NCI-H1436 (cell line): ENCODE measurements at regions not wholly inside any gene's neighbourhood (a gene's known extent, or its start where the extent isn't known, plus 50 kb on each side); places are given as distances from the start of the nearest gene placed in this dataset.

Source experiments
- DNase-seq: peaks from one replicate; lab custom pipeline; 2025; lab: John Stamatoyannopoulos, UW

DNA sequence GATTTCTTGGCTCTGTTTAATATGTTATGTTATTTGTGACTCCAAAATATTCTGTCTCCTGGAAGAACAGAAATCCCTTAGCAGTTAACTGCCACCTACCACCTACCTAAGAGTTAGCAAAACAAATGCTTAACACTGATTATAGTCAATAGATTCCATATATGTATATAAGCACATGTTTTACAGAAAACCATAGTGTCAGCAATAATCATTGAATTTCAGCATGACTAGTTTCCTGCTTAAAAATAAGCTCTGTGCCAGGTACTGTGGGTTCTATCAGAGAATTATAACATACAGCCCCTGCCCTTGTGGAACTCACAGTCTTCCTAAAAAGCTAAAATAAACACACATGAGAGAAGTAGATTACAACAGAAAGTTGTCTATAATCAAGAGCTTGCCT lies 561.9 kb upstream of the CAMK1G start:
- DNase-seq: no peak

DNA sequence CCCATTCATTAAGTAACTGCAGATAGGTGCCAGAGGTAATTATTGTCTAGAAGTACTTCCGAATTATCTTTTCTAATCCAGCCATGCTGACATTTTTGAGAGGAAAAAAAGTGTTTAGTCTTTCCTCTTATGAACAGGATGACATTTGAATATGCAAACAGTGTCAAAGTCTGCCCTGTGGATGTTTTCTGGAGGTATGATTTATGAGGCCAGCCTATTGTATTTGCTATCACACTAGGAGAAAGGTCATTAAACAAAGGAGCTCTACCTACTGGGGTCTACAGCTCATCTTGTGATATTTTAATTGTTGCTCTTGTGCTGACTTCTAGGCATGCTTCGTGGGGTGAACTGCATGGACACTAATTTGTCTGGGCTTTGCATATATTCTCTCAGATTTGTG lies 559.7 kb upstream of the CAMK1G start:
- no peak for DNase-seq

DNA sequence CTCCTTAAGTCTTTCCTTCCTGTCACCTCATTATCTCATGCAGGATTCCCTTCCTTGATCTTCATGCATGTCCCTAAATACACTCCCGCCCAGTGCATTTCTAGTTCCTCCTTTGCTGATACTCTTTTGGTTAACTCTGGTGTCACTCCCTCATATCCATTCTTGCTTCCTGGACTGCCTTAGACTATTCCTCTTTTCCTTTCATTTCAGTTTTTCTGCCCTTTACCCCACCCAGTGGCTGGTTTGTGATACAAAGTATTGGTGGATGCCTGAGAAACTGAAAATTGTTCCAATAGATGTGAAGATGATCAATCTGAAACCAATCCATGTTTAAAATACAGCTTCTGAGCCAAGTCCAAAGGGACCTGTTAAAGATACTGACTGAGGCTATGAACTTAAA lies 553.8 kb upstream of the CAMK1G start:
- DNase-seq: no peak

- peak; percentile 45 for DNase-seq
Measured at GRCh38 chr1:209030454-209031167, 552.9 kb upstream of the CAMK1G start.

DNA sequence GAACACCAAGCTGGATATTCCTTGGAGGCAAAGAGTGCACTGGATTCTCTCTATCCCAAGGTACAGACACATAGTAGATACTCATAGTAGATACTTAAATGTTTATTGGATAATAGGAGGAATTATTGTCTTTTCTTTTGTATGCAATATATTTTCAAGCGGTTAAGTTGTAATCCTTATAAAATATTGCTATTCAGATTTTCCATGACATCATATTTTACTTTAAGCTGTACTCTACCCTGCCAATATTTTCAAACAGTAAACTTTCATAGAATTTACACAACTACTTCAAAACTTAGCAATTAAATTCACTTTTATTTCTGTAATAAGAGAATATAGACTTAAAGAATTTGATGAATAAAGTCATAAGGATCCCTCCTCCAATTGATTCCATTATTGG lies 546.5 kb upstream of the CAMK1G start:
- DNase-seq: no peak

GRCh38 chr1:209038316-209038715 lies 545.2 kb upstream of the CAMK1G start:
- no peak for DNase-seq

DNA sequence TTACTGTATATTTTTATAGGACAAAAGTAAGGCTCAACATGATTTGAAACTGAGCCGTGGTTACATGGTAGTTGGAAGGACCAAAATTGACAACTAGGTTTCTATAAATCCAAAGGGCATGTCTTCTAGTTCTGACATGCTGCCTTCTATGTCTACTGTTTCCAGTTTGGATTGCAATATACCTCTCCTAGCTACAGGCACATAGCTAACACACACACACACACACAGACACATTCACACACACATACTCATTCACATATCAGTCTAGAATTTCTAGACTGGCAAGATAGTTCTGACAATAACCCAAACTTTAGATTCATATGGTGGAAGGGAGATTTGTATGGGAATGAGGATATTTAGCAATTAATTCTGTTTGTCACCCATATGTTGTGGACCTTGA lies 544.8 kb upstream of the CAMK1G start:
- no peak for DNase-seq

GRCh38 chr1:209040351-209040750 lies 543.2 kb upstream of the CAMK1G start:
- DNase-seq: no peak

DNA sequence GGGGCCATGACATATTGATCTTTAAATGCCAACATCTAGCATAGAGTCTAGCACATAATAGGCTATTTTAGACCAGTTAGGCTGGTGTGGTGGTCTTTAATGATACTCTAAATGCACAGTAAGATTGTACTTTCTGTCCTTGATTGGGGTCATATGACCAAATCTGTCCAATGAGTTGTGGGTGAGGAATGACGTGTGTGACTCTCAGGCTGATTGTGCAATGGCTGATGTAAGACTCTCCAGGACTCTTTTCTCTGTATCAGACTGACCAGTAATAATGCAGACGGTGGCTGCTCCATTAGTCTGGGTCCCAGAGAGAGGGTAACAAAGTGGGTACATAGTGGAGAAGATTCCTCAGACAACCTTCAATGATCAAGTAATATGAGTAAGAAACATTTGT lies 541.6 kb upstream of the CAMK1G start:
- DNase-seq: no peak

DNA sequence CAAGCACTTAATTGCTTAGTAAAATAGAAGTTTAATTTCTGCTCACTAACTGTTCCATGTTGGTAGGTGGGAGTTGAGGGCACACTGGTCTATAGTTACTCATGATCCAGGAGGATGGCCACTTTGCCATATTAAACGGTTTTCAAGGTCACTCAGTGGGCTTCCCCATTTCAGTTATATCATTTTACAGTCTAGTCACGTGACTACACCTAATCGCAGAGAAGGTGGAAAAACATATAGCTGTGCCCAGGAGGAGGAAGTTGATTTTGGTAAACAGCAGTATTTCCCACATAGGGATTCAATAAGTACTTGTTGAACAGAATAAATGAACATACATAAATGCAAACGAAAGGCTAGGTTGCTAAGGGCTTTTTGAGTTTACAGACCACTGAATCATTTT lies 541.1 kb upstream of the CAMK1G start:
- DNase-seq: no peak

- no peak for DNase-seq
Measured at GRCh38 chr1:209045331-209046057, 538.0 kb upstream of the CAMK1G start.

GRCh38 chr1:209046058-209046417 lies 537.5 kb upstream of the CAMK1G start:
- no peak for DNase-seq

DNA sequence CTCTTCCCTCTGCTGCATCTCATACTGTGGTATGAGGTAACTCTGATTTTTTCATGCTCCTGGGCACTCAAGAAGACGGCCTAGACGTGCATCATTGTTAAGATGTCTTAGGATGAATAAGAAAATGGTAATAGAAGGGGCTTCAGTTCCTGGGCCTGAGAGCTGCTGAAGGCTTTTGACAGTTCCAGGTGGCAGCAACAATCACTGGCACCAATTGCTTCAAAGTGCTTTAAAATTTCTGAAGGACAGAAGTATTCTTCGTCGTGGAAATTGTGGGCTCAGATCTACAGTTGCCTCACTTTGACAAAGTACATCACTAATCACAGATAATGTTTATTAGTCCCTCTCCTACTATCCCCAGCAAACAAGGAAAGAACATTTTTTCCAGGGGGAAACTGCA lies 536.6 kb upstream of the CAMK1G start:
- DNase-seq: no peak

DNA sequence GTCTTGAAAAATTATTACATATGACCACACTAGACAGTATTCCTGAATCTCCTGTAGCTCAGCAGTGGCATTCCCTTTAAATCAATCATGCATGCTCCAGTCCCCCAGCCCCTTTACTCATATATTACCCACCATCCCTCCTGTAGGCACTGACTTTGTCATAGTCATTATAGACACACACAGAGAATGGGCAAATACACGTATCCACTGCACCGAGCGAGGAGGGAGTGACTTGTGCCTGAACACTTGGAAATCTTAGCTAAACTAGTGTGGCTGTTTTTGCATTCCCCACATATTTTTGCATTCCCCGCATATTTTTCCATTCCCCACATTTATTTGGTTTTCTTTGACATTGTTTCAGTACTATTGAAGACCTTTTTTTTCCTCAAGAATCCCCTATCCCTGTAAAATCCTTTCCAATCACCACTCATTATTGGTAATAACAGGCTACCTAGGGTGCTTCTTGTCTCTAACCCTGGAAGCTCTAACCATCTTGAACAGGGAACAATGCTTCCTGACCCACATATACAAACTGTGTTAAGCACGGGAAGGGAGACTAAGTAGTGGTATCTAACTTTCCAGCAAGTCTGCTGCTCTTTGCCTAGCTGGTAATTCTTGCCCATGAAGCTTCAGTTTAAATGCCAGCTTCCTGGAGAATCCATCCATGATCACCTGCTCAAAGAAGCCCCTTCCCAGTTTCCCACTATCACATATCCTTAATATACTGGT lies 534.4 kb upstream of the CAMK1G start:
- no peak for DNase-seq

DNA sequence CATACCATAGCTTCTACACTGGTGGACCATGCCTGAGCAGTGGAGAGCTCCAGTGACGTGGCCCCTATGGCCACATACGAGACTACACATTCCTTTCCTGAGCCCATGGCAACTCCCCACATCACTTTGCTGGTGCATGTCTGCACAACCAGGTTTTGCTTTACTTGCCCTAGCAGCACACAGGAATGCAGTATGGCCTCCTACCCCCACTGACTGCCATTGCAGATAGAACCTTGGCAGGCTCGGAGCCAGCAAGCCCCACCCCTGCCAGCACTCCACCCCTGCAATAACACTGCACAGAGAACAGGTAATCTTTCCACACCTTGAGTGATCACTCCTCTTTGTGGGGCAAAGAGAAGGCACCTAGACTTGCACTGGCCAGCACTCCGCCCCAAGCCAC lies 531.9 kb upstream of the CAMK1G start:
- no peak for DNase-seq

DNA sequence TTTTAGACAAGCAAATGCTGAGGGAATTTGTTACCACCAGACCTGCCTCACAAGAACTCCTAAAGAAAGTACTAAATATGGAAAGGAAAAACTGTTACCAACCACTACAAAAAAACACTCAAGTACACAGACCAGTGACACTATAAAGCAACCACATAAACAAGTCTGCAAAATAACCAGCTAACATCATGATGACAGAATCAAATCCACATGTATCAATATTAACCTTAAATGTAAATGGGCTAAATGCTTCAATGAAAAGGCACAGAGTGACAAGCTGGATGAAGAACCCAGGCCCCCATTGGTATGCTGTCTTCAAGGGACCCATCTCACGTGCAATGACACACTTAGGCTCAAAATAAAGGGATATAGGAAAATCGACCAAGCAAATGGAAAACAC lies 529.9 kb upstream of the CAMK1G start:
- DNase-seq: no peak

DNA sequence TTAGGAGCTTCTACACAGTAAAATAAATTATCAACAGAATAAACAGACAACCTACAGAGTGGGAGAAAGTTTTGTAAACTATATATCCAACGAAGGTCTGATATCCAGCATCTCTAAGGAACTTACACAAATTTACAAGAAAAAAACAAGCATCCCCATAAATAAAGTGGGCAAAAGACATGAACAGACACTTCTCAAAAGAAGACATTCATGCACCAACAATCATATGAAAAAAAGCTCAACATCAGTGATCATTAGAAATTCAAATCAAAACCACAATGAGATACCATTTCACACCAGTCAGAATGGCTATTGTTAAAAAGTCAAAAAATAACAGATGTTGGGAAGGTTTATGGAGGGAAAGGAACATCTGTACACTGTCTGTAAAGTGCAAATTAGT lies 526.4 kb upstream of the CAMK1G start:
- no peak for DNase-seq

GRCh38 chr1:209057901-209058300 lies 525.6 kb upstream of the CAMK1G start:
- no peak for DNase-seq

GRCh38 chr1:209059376-209059775 lies 524.1 kb upstream of the CAMK1G start:
- DNase-seq: no peak

- DNase-seq: no peak
Measured at GRCh38 chr1:209059981-209060380, 523.5 kb upstream of the CAMK1G start.

DNA sequence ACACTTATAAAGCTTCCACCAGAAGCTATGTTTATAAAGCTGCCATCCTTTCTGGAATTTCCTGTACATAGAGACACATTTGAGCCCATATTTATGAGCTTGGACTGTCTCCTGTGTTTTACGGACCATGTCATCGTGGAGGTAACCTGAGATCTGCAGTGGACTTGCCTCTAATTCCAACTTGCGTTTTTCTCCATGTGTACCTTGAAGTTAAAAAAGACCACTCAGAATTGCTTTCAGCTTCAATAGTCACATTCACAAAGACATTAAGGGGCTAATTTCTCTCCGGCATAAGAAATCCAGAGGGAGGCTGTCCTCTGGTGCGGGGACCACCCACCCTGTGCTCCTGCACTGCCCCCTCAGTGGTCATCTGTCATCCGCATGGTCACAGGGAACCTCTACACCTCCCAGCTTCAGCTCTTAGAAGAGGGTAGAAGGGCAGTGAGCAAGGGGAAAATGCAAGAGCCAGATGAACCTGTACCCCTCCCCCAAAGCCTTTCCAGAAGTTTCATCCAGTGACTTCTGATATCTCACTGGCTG lies 521.4 kb upstream of the CAMK1G start:
- no peak for DNase-seq

GRCh38 chr1:209062863-209063262 lies 520.7 kb upstream of the CAMK1G start:
- DNase-seq: no peak
